Left hindlimb (tissue), 1 donor: ENCODE measurements at regions not wholly inside any gene's neighbourhood (a gene's known extent, or its start where the extent isn't known, plus 50 kb on each side); places are given as distances from the start of the nearest gene placed in this dataset.

Source experiments
- DNase-seq: peaks from one replicate; pipeline ENCODE4 v3.0.0-alpha.2; 2018

GRCh38 chr2:190810981-190811587, 69.5 kb upstream of the GLS start:
- no peak for DNase-seq

GRCh38 chr2:190811811-190812210, 68.8 kb upstream of the GLS start:
- no peak for DNase-seq

- DNase-seq = no peak
Observed at GRCh38 chr2:190812506-190813294, 67.9 kb upstream of the GLS start.

- DNase-seq = no peak
Observed at GRCh38 chr2:190815226-190815625, 65.4 kb upstream of the GLS start.

- no peak for DNase-seq
Observed at GRCh38 chr2:190817082-190817481, 63.5 kb upstream of the GLS start.

GRCh38 chr2:190819840-190820301, 60.8 kb upstream of the GLS start:
- peak; percentile 53 for DNase-seq

- DNase-seq = no peak
Observed at GRCh38 chr2:190820416-190820815, 60.2 kb upstream of the GLS start.

GRCh38 chr2:190822043-190822442, 58.6 kb upstream of the GLS start:
- DNase-seq = no peak

GRCh38 chr2:190827720-190828119, 52.9 kb upstream of the GLS start:
- DNase-seq = no peak

GRCh38 chr2:190829642-190830041, 51.0 kb upstream of the GLS start:
- no peak for DNase-seq
